ENCODE measurements at regions not wholly inside any gene's neighbourhood (a gene's known extent, or its start where the extent isn't known, plus 50 kb on each side); places are given as distances from the start of the nearest gene placed in this dataset.
"Not testable (repeated sequence)": the region's sequence is repeated elsewhere in the genome, so short reads cannot be mapped to it uniquely, and the experiment has no call there.

GRCh38 chr14:35213143-35213788, 78.9 kb upstream of the PSMA6 start:
- H3K27me3 ChIP-seq (ENCODE audit: control insufficient read depth, insufficient read depth, low read length), result no peaks in the 10 kb centered on the region
- H3K4me3 ChIP-seq (ENCODE audit: low read depth, low read length), result no peak overlapping the region
- H3K36me3 ChIP-seq (ENCODE audit: control insufficient read depth, insufficient read depth, low read length), result no peaks in the 10 kb centered on the region
- DNase-seq (ENCODE audit: low read depth), result no peak
- TF ChIP-seq CTCF (IDR thresholded peaks at IDR 0.05; ENCODE audit: insufficient read depth, low read length, poor library complexity, severe bottlenecking), result no peak

GRCh38 chr14:35213869-35214387, 78.3 kb upstream of the PSMA6 start:
- no peak overlapping the region for H3K4me3 ChIP-seq (ENCODE audit: low read depth, low read length)
- no peaks in the 10 kb centered on the region for H3K27me3 ChIP-seq (ENCODE audit: control insufficient read depth, insufficient read depth, low read length)
- DNase-seq (ENCODE audit: low read depth), result peak; percentile 42
- H3K36me3 ChIP-seq (ENCODE audit: control insufficient read depth, insufficient read depth, low read length), result no peaks in the 10 kb centered on the region
- no peak for TF ChIP-seq CTCF (IDR thresholded peaks at IDR 0.05; ENCODE audit: insufficient read depth, low read length, poor library complexity, severe bottlenecking)

- not testable (repeated sequence) for H3K4me3 ChIP-seq (ENCODE audit: low read depth, low read length); H3K36me3 ChIP-seq (ENCODE audit: control insufficient read depth, insufficient read depth, low read length); DNase-seq (ENCODE audit: low read depth); H3K27me3 ChIP-seq (ENCODE audit: control insufficient read depth, insufficient read depth, low read length)
These were observed 77.8 kb upstream of the PSMA6 start for GRCh38 chr14:35214402-35214801.

- peaks cover 1% of the 10 kb centered on the region for H3K36me3 ChIP-seq (ENCODE audit: control insufficient read depth, insufficient read depth, low read length)
- no peaks in the 10 kb centered on the region for H3K27me3 ChIP-seq (ENCODE audit: control insufficient read depth, insufficient read depth, low read length)
- DNase-seq (ENCODE audit: low read depth), result peak; percentile 35
- H3K4me3 ChIP-seq (ENCODE audit: low read depth, low read length), result no peak overlapping the region
- TF ChIP-seq CTCF (IDR thresholded peaks at IDR 0.05; ENCODE audit: insufficient read depth, low read length, poor library complexity, severe bottlenecking), result peak; percentile 57
These were observed 76.9 kb upstream of the PSMA6 start for GRCh38 chr14:35215110-35215813.

GRCh38 chr14:35218176-35218575, 74.0 kb upstream of the PSMA6 start:
- not testable (repeated sequence) for DNase-seq (ENCODE audit: low read depth); H3K27me3 ChIP-seq (ENCODE audit: control insufficient read depth, insufficient read depth, low read length); H3K36me3 ChIP-seq (ENCODE audit: control insufficient read depth, insufficient read depth, low read length); H3K4me3 ChIP-seq (ENCODE audit: low read depth, low read length)

GRCh38 chr14:35218963-35219362, 73.2 kb upstream of the PSMA6 start:
- no peak for DNase-seq (ENCODE audit: low read depth)
- no peak for TF ChIP-seq CTCF (IDR thresholded peaks at IDR 0.05; ENCODE audit: insufficient read depth, low read length, poor library complexity, severe bottlenecking)
- Histone ChIP-seq H3K4me3 (ENCODE audit: low read depth, low read length) (no peak overlapping the region), H3K36me3 (ENCODE audit: control insufficient read depth, insufficient read depth, low read length) (peaks cover 1% of the 10 kb centered on the region), H3K27me3 (ENCODE audit: control insufficient read depth, insufficient read depth, low read length) (no peaks in the 10 kb centered on the region)
